ENCODE measurements at regions not wholly inside any gene's neighbourhood (a gene's known extent, or its start where the extent isn't known, plus 50 kb on each side); places are given as distances from the start of the nearest gene placed in this dataset.
A peak's percentile ranks its signal among the peaks of the same experiment; 100 is the strongest.

GRCh38 chr14:58752771-58753201 lies 115.0 kb downstream of the DACT1 start:
- Histone ChIP-seq H3K4me1 (ENCODE audit: control insufficient read depth, insufficient read depth, low read length) (peaks cover 17% of the 10 kb centered on the region), H3K36me3 (ENCODE audit: control insufficient read depth, insufficient read depth, low read length) (no peaks in the 10 kb centered on the region), H3K27ac (ENCODE audit: low read depth, low read length) (no peak overlapping the region), H3K4me3 (ENCODE audit: low read depth, low read length) (no peak overlapping the region), H3K9ac (ENCODE audit: low read depth, low read length) (no peak overlapping the region), H3K27me3 (ENCODE audit: control insufficient read depth, insufficient read depth, low read length) (no peaks in the 10 kb centered on the region), H3K9me3 (ENCODE audit: control insufficient read depth, insufficient read depth, low read length) (no peaks in the 10 kb centered on the region)

- Histone ChIP-seq H3K9ac (ENCODE audit: low read depth, low read length) (no peak overlapping the region), H3K9me3 (ENCODE audit: control insufficient read depth, insufficient read depth, low read length) (no peaks in the 10 kb centered on the region), H3K4me3 (ENCODE audit: low read depth, low read length) (no peak overlapping the region), H3K27me3 (ENCODE audit: control insufficient read depth, insufficient read depth, low read length) (no peaks in the 10 kb centered on the region), H3K4me1 (ENCODE audit: control insufficient read depth, insufficient read depth, low read length) (peaks cover 17% of the 10 kb centered on the region), H3K27ac (ENCODE audit: low read depth, low read length) (peak overlapping the region; percentile 1), H3K36me3 (ENCODE audit: control insufficient read depth, insufficient read depth, low read length) (no peaks in the 10 kb centered on the region)
These were observed 117.5 kb downstream of the DACT1 start for GRCh38 chr14:58755031-58755925.

GRCh38 chr14:58760121-58760520 lies 122.4 kb downstream of the DACT1 start:
- Histone ChIP-seq H3K27ac (ENCODE audit: low read depth, low read length) (no peak overlapping the region), H3K4me3 (ENCODE audit: low read depth, low read length) (no peak overlapping the region), H3K36me3 (ENCODE audit: control insufficient read depth, insufficient read depth, low read length) (no peaks in the 10 kb centered on the region), H3K27me3 (ENCODE audit: control insufficient read depth, insufficient read depth, low read length) (no peaks in the 10 kb centered on the region), H3K9me3 (ENCODE audit: control insufficient read depth, insufficient read depth, low read length) (no peaks in the 10 kb centered on the region), H3K9ac (ENCODE audit: low read depth, low read length) (no peak overlapping the region), H3K4me1 (ENCODE audit: control insufficient read depth, insufficient read depth, low read length) (peaks cover 15% of the 10 kb centered on the region)

- Histone ChIP-seq H3K9me3 (ENCODE audit: control insufficient read depth, insufficient read depth, low read length) (no peaks in the 10 kb centered on the region), H3K27me3 (ENCODE audit: control insufficient read depth, insufficient read depth, low read length) (peaks cover 18% of the 10 kb centered on the region), H3K36me3 (ENCODE audit: control insufficient read depth, insufficient read depth, low read length) (no peaks in the 10 kb centered on the region), H3K4me3 (ENCODE audit: low read depth, low read length) (no peak overlapping the region), H3K27ac (ENCODE audit: low read depth, low read length) (no peak overlapping the region), H3K9ac (ENCODE audit: low read depth, low read length) (no peak overlapping the region), H3K4me1 (ENCODE audit: control insufficient read depth, insufficient read depth, low read length) (no peaks in the 10 kb centered on the region)
These were observed 124.9 kb downstream of the DACT1 start for GRCh38 chr14:58762629-58763028.

- H3K27me3 ChIP-seq (ENCODE audit: control insufficient read depth, insufficient read depth, low read length), result peaks cover 23% of the 10 kb centered on the region
- peaks cover under 1% of the 10 kb centered on the region; the same call in 1 of the 2 replicates for H3K4me1 ChIP-seq (ENCODE audit: control insufficient read depth, insufficient read depth, low read length)
- no peak overlapping the region for H3K27ac ChIP-seq (ENCODE audit: low read depth, low read length)
- no peak overlapping the region for H3K9ac ChIP-seq (ENCODE audit: low read depth, low read length)
- H3K36me3 ChIP-seq (ENCODE audit: control insufficient read depth, insufficient read depth, low read length), result no peaks in the 10 kb centered on the region
- no peak overlapping the region for H3K4me3 ChIP-seq (ENCODE audit: low read depth, low read length)
- no peaks in the 10 kb centered on the region for H3K9me3 ChIP-seq (ENCODE audit: control insufficient read depth, insufficient read depth, low read length)
These were observed 125.4 kb downstream of the DACT1 start for GRCh38 chr14:58763210-58763609.

GRCh38 chr14:58765418-58765831 lies 127.7 kb downstream of the DACT1 start:
- no peak overlapping the region for H3K4me3 ChIP-seq (ENCODE audit: low read depth, low read length)
- H3K27me3 ChIP-seq (ENCODE audit: control insufficient read depth, insufficient read depth, low read length), result peaks cover 23% of the 10 kb centered on the region
- H3K4me1 ChIP-seq (ENCODE audit: control insufficient read depth, insufficient read depth, low read length), result peaks cover 16% of the 10 kb centered on the region
- no peaks in the 10 kb centered on the region for H3K9me3 ChIP-seq (ENCODE audit: control insufficient read depth, insufficient read depth, low read length)
- no peaks in the 10 kb centered on the region for H3K36me3 ChIP-seq (ENCODE audit: control insufficient read depth, insufficient read depth, low read length)
- H3K9ac ChIP-seq (ENCODE audit: low read depth, low read length), result no peak overlapping the region
- no peak overlapping the region for H3K27ac ChIP-seq (ENCODE audit: low read depth, low read length)

GRCh38 chr14:58765843-58766242 lies 128.1 kb downstream of the DACT1 start:
- H3K27ac ChIP-seq (ENCODE audit: low read depth, low read length), result no peak overlapping the region
- H3K4me1 ChIP-seq (ENCODE audit: control insufficient read depth, insufficient read depth, low read length), result peaks cover 16% of the 10 kb centered on the region
- H3K4me3 ChIP-seq (ENCODE audit: low read depth, low read length), result no peak overlapping the region
- H3K27me3 ChIP-seq (ENCODE audit: control insufficient read depth, insufficient read depth, low read length), result peaks cover 23% of the 10 kb centered on the region
- H3K9ac ChIP-seq (ENCODE audit: low read depth, low read length), result no peak overlapping the region
- no peaks in the 10 kb centered on the region for H3K9me3 ChIP-seq (ENCODE audit: control insufficient read depth, insufficient read depth, low read length)
- H3K36me3 ChIP-seq (ENCODE audit: control insufficient read depth, insufficient read depth, low read length), result no peaks in the 10 kb centered on the region

GRCh38 chr14:58769011-58769643 lies 131.4 kb downstream of the DACT1 start:
- Histone ChIP-seq H3K36me3 (ENCODE audit: control insufficient read depth, insufficient read depth, low read length) (no peaks in the 10 kb centered on the region), H3K4me1 (ENCODE audit: control insufficient read depth, insufficient read depth, low read length) (peaks cover 31% of the 10 kb centered on the region), H3K9me3 (ENCODE audit: control insufficient read depth, insufficient read depth, low read length) (no peaks in the 10 kb centered on the region), H3K27ac (ENCODE audit: low read depth, low read length) (peak overlapping the region; percentile 5), H3K9ac (ENCODE audit: low read depth, low read length) (no peak overlapping the region), H3K4me3 (ENCODE audit: low read depth, low read length) (no peak overlapping the region), H3K27me3 (ENCODE audit: control insufficient read depth, insufficient read depth, low read length) (peaks cover 23% of the 10 kb centered on the region)

- peaks cover 31% of the 10 kb centered on the region for H3K4me1 ChIP-seq (ENCODE audit: control insufficient read depth, insufficient read depth, low read length)
These were observed 132.0 kb downstream of the DACT1 start for GRCh38 chr14:58769771-58770170.

GRCh38 chr14:58770491-58770982 lies 132.8 kb downstream of the DACT1 start:
- Histone ChIP-seq H3K36me3 (ENCODE audit: control insufficient read depth, insufficient read depth, low read length) (no peaks in the 10 kb centered on the region), H3K4me3 (ENCODE audit: low read depth, low read length) (no peak overlapping the region), H3K9me3 (ENCODE audit: control insufficient read depth, insufficient read depth, low read length) (no peaks in the 10 kb centered on the region), H3K4me1 (ENCODE audit: control insufficient read depth, insufficient read depth, low read length) (peaks cover 31% of the 10 kb centered on the region), H3K27me3 (ENCODE audit: control insufficient read depth, insufficient read depth, low read length) (peaks cover 23% of the 10 kb centered on the region), H3K9ac (ENCODE audit: low read depth, low read length) (no peak overlapping the region), H3K27ac (ENCODE audit: low read depth, low read length) (no peak overlapping the region)

More at GRCh38 chr14:58769771-58770170, 132.0 kb downstream of the DACT1 start:
- Histone ChIP-seq H3K4me3 (ENCODE audit: low read depth, low read length) (no peak overlapping the region), H3K9me3 (ENCODE audit: control insufficient read depth, insufficient read depth, low read length) (no peaks in the 10 kb centered on the region), H3K9ac (ENCODE audit: low read depth, low read length) (no peak overlapping the region), H3K27me3 (ENCODE audit: control insufficient read depth, insufficient read depth, low read length) (peaks cover 23% of the 10 kb centered on the region), H3K36me3 (ENCODE audit: control insufficient read depth, insufficient read depth, low read length) (no peaks in the 10 kb centered on the region), H3K27ac (ENCODE audit: low read depth, low read length) (no peak overlapping the region)

GRCh38 chr14:58771016-58771415 lies 133.3 kb downstream of the DACT1 start:
- Histone ChIP-seq H3K4me3 (ENCODE audit: low read depth, low read length) (no peak overlapping the region), H3K4me1 (ENCODE audit: control insufficient read depth, insufficient read depth, low read length) (peaks cover 31% of the 10 kb centered on the region), H3K27me3 (ENCODE audit: control insufficient read depth, insufficient read depth, low read length) (peaks cover 21% of the 10 kb centered on the region), H3K9ac (ENCODE audit: low read depth, low read length) (no peak overlapping the region), H3K36me3 (ENCODE audit: control insufficient read depth, insufficient read depth, low read length) (no peaks in the 10 kb centered on the region), H3K9me3 (ENCODE audit: control insufficient read depth, insufficient read depth, low read length) (no peaks in the 10 kb centered on the region), H3K27ac (ENCODE audit: low read depth, low read length) (no peak overlapping the region)

All from HUES48 (cell line).